SK-N-SH (cell line): ENCODE measurements at regions not wholly inside any gene's neighbourhood (a gene's known extent, or its start where the extent isn't known, plus 50 kb on each side); places are given as distances from the start of the nearest gene placed in this dataset.

Experiments
- CTCF ChIA-PET: fragments of 300-600, 350-600 bp; formaldehyde crosslinking; extraction: SDS; loops from one replicate; lab custom pipeline; 2021; lab: Yijun Ruan, JAX
- POLR2A ChIA-PET: fragments of 350-600 bp; sonication (Branson Sonifier 250); formaldehyde crosslinking; extraction: SDS; loops from one replicate; lab custom pipeline; 2020; ENCODE audit warnings: antibody characterized with exemption, inconsistent platforms; lab: Yijun Ruan, JAX
- DNase-seq: peaks from one replicate; pipeline ENCODE4 v3.0.0; 2012
- H2AFZ ChIP-seq: fragments of 200-600 bp; sonication (generic); 2 replicates; pipeline ENCODE4 v1.8.1; 2016; ENCODE audit warnings: antibody characterized with exemption, mild to moderate bottlenecking, low read depth
- H3F3A ChIP-seq: fragments of 200-600 bp; sonication (generic); replicated peaks from 2 replicates; pipeline ENCODE3; 2016; ENCODE audit warnings: antibody characterized with exemption, mild to moderate bottlenecking; ENCODE audit not compliant: insufficient read depth
- H3K27ac ChIP-seq, 2 experiments: fragments of 200-500 bp in 1 of 2; fragments of 200-600 bp in 1 of 2; sonication (Bioruptor generic) in 1 of 2; sonication (generic), shearing (Covaris generic) in 1 of 2; 2 replicates each; pipeline versions ENCODE4 v1.5.1 to v1.6.1; 2014 to 2016; ENCODE audit warnings: low read depth in 2 of 2, inconsistent platforms in 1 of 2, low read length in 1 of 2, mild to moderate bottlenecking in 1 of 2, mixed read lengths in 1 of 2
- H3K27me3 ChIP-seq: fragments of 200-600 bp; sonication (generic), shearing (Covaris generic); 2 replicates; pipeline ENCODE4 v1.6.1; 2016; ENCODE audit warnings: mixed run types; ENCODE audit not compliant: insufficient read depth
- H3K36me3 ChIP-seq, 2 experiments: fragments of 200-500 bp in 1 of 2; fragments of 200-600 bp in 1 of 2; sonication (Bioruptor generic) in 1 of 2; sonication (generic) in 1 of 2; replicated peaks in 1 of 2; 2 replicates each; pipeline versions ENCODE3 to v1.5.1; 2014 to 2016; ENCODE audit warnings: low read length in 1 of 2, mild to moderate bottlenecking in 1 of 2; ENCODE audit not compliant: insufficient read depth in 2 of 2, control insufficient read depth in 1 of 2
- H3K4me1 ChIP-seq, 2 experiments: fragments of 200-500 bp in 1 of 2; fragments of 200-600 bp in 1 of 2; sonication (Bioruptor generic) in 1 of 2; sonication (generic), shearing (Covaris generic) in 1 of 2; 2 replicates each; pipeline versions ENCODE4 v1.5.1 to v1.6.1; 2014 to 2016; ENCODE audit warnings: low read depth in 1 of 2, low read length in 1 of 2, mixed run types in 1 of 2; ENCODE audit not compliant: insufficient read depth in 2 of 2, control insufficient read depth in 1 of 2
- H3K4me2 ChIP-seq: fragments of 200-600 bp; sonication (generic), shearing (Covaris generic); 2 replicates; pipeline ENCODE4 v1.6.1; 2017; ENCODE audit warnings: mixed run types
- H3K4me3 ChIP-seq, 2 experiments: fragments of 200-500 bp in 1 of 2; fragments of 200-600 bp in 1 of 2; sonication (Bioruptor generic) in 1 of 2; sonication (generic), shearing (Covaris generic) in 1 of 2; 2 replicates each; pipeline versions ENCODE4 v1.5.1 to v1.8.1; 2014 to 2016; ENCODE audit warnings: low read depth in 2 of 2, inconsistent platforms in 1 of 2, low read length in 1 of 2, mild to moderate bottlenecking in 1 of 2, mixed read lengths in 1 of 2, moderate library complexity in 1 of 2
- H3K79me2 ChIP-seq: fragments of 200-600 bp; sonication (generic); 2 replicates; pipeline ENCODE4 v1.8.1; 2017; ENCODE audit warnings: mild to moderate bottlenecking; ENCODE audit not compliant: insufficient read depth
- H3K9ac ChIP-seq: fragments of 200-600 bp; sonication (generic); 2 replicates; pipeline ENCODE4 v1.6.1; 2017; ENCODE audit warnings: mixed run types
- H3K9me2 ChIP-seq: fragments of 200-600 bp; sonication (generic); 2 replicates; pipeline ENCODE4 v1.6.1; 2017; ENCODE audit warnings: mixed run types
- H3K9me3 ChIP-seq: fragments of 200-600 bp; sonication (generic); 2 replicates; pipeline ENCODE4 v1.6.1; 2017; ENCODE audit warnings: mixed run types, mild to moderate bottlenecking, moderate library complexity
- H4K20me1 ChIP-seq: fragments of 200-600 bp; sonication (generic); 2 replicates; pipeline ENCODE4 v1.6.1; 2017; ENCODE audit warnings: mild to moderate bottlenecking, mixed run types; ENCODE audit not compliant: insufficient read depth
- CHD2 ChIP-seq: fragments of 150-350 bp; IDR thresholded peaks from 2 replicates; pipeline ENCODE4 v1.6.1; 2018; ENCODE audit warnings: low read length; ENCODE audit not compliant: partially characterized antibody
- ELF1 ChIP-seq: IDR thresholded peaks from 2 replicates; pipeline ENCODE4 v1.4.0; 2012
- EP300 ChIP-seq, 2 experiments: IDR thresholded peaks; 2 replicates each; pipeline versions ENCODE4 v1.4.0 to v1.6.1; 2012; ENCODE audit warnings: borderline replicate concordance in 1 of 2, low read depth in 1 of 2, low read length in 1 of 2
- EZH2phosphoT487 ChIP-seq: fragments of 200-600 bp; sonication (generic); IDR thresholded peaks from 2 replicates; pipeline ENCODE4 v1.6.1; 2017; ENCODE audit warnings: low read depth, mixed run types, mild to moderate bottlenecking, antibody characterized with exemption, moderate library complexity, borderline replicate concordance
- FOSL2 ChIP-seq: IDR thresholded peaks from 2 replicates; pipeline ENCODE4 v1.4.0; 2012; ENCODE audit warnings: low read depth, mild to moderate bottlenecking, moderate library complexity, borderline replicate concordance
- FOXM1 ChIP-seq: IDR thresholded peaks from 2 replicates; pipeline ENCODE4 v1.4.0; 2012; ENCODE audit warnings: low read depth, mild to moderate bottlenecking
- GABPA ChIP-seq: IDR thresholded peaks from 2 replicates; pipeline ENCODE4 v1.4.0; 2012; ENCODE audit warnings: low read depth, mild to moderate bottlenecking
- IRF3 ChIP-seq: fragments of 150-350 bp; IDR thresholded peaks from 2 replicates; pipeline ENCODE4 v1.6.1; 2016; ENCODE audit warnings: mild to moderate bottlenecking, low read depth, low read length
- MEF2A ChIP-seq: IDR thresholded peaks from 2 replicates; pipeline ENCODE4 v1.4.0; 2012; ENCODE audit warnings: low read depth, borderline replicate concordance
- MXI1 ChIP-seq: IDR thresholded peaks from 2 replicates; pipeline ENCODE4 v1.6.1; 2012; ENCODE audit warnings: mild to moderate bottlenecking, low read depth, low read length, improper control_type of control experiment
- NFIC ChIP-seq: IDR thresholded peaks from 2 replicates; pipeline ENCODE4 v1.4.0; 2012; ENCODE audit warnings: borderline replicate concordance
- NRF1 ChIP-seq: IDR thresholded peaks from 2 replicates; pipeline ENCODE4 v1.6.1; 2012; ENCODE audit warnings: low read depth, mild to moderate bottlenecking, low read length
- PBX3 ChIP-seq: IDR thresholded peaks from 2 replicates; pipeline ENCODE4; 2012
- POLR2AphosphoS5 ChIP-seq: IDR thresholded peaks from 2 replicates; pipeline ENCODE4 v1.6.1; 2012; ENCODE audit warnings: low read depth, low read length
- RAD21 ChIP-seq: IDR thresholded peaks from 2 replicates; pipeline ENCODE4 v1.6.1; 2012; ENCODE audit warnings: mild to moderate bottlenecking, low read length
- RCOR1 ChIP-seq: fragments of 150-350 bp; IDR thresholded peaks from 2 replicates; pipeline ENCODE4 v1.6.1; 2017; ENCODE audit warnings: antibody characterized with exemption, low read length
- RFX5 ChIP-seq: IDR thresholded peaks from 2 replicates; pipeline ENCODE4 v1.6.1; 2012; ENCODE audit warnings: mild to moderate bottlenecking, improper control_type of control experiment, low read length
- RXRA ChIP-seq: IDR thresholded peaks from 2 replicates; pipeline ENCODE4 v1.4.0; 2012; ENCODE audit warnings: low read depth, mild to moderate bottlenecking, borderline replicate concordance
- SIN3A ChIP-seq: IDR thresholded peaks from 2 replicates; pipeline ENCODE4 v1.6.1; 2012; ENCODE audit warnings: low read depth, mild to moderate bottlenecking, low read length, moderate library complexity, borderline replicate concordance
- SMC3 ChIP-seq: IDR thresholded peaks from 2 replicates; pipeline ENCODE4 v1.6.1; 2012; ENCODE audit warnings: low read depth, low read length, improper control_type of control experiment
- TAF1 ChIP-seq: IDR thresholded peaks from 2 replicates; pipeline ENCODE4 v1.6.1; 2012; ENCODE audit warnings: low read depth, mild to moderate bottlenecking, low read length, moderate library complexity, borderline replicate concordance
- TEAD4 ChIP-seq: IDR thresholded peaks from 2 replicates; pipeline ENCODE4 v1.4.0; 2012; ENCODE audit warnings: mild to moderate bottlenecking, borderline replicate concordance; ENCODE audit not compliant: insufficient read depth
- YY1 ChIP-seq: IDR thresholded peaks from 2 replicates; pipeline ENCODE4 v1.4.0; 2012; ENCODE audit warnings: low read depth, mild to moderate bottlenecking
- WGBS: methylation state at CpG from one replicate; pipeline ENCODE4 v1.1.6; 2017; ENCODE audit warnings: low lambda C conversion rate; 5-methylcytosine and 5-hydroxymethylcytosine counted together
- TF ChIP-seq, protein P1 (sequence below): IDR thresholded peaks from 2 replicates; pipeline ENCODE4 v1.6.1; 2012; ENCODE audit warnings: mild to moderate bottlenecking, low read depth, low read length, moderate library complexity
- TF ChIP-seq, protein P2 (sequence below): IDR thresholded peaks from 2 replicates; pipeline ENCODE4 v1.4.0; 2012; ENCODE audit warnings: low read depth, borderline replicate concordance

DNA sequence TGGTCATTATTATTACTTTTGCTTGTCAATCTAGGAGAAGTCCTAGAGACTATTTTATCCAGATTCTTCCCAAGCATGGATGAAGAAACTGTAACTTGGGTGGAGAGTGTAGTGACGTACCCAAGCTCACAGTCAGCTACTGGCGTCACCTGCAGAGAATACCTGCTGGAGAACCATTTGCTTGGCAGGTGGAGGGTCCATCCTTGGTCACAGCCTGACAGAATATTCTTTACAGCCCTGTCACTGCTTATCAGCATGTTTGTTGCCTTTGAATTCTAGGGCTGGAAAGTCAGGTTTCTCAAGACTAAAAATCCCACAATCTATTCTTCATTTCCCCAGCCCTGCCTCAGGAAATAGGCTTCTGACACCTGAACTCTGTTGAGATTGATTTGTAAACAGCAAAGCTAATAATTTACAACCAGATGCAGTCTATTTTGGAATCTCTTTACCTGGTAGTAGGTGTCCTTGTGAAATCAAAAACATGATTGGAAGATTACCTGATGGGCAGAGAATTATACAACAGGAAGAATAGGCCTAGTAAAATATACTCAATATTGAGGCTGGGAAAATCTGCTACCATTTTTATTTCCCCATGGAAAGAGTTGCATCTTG is 100.4 kb upstream of the ZNF644 start:
- POLR2A ChIA-PET: no interaction called here
- H3K4me2 ChIP-seq: no peak overlapping the region
- no peaks in the 10 kb centered on the region for H3K4me1 ChIP-seq
- DNase-seq: no peak
- no peaks in the 10 kb centered on the region for H3K79me2 ChIP-seq
- no peak overlapping the region for H3K9ac ChIP-seq
- no peaks in the 10 kb centered on the region for H3K36me3 ChIP-seq
- no peaks in the 10 kb centered on the region for H3F3A ChIP-seq
- TF ChIP-seq RCOR1 (no peak), GABPA (no peak), POLR2AphosphoS5 (no peak), YY1 (no peak), MXI1 (no peak), EZH2phosphoT487 (no peak), FOXM1 (no peak), NRF1 (no peak), CHD2 (no peak), EP300 (IDR thresholded peaks at IDR 0.05; ENCODE audit: borderline replicate concordance in 1 of 2, low read depth in 1 of 2, low read length in 1 of 2) (no peak), ELF1 (no peak), TAF1 (no peak), RFX5 (no peak), SMC3 (no peak), MEF2A (no peak), RXRA (no peak)
- TF ChIP-seq, protein P1, sequence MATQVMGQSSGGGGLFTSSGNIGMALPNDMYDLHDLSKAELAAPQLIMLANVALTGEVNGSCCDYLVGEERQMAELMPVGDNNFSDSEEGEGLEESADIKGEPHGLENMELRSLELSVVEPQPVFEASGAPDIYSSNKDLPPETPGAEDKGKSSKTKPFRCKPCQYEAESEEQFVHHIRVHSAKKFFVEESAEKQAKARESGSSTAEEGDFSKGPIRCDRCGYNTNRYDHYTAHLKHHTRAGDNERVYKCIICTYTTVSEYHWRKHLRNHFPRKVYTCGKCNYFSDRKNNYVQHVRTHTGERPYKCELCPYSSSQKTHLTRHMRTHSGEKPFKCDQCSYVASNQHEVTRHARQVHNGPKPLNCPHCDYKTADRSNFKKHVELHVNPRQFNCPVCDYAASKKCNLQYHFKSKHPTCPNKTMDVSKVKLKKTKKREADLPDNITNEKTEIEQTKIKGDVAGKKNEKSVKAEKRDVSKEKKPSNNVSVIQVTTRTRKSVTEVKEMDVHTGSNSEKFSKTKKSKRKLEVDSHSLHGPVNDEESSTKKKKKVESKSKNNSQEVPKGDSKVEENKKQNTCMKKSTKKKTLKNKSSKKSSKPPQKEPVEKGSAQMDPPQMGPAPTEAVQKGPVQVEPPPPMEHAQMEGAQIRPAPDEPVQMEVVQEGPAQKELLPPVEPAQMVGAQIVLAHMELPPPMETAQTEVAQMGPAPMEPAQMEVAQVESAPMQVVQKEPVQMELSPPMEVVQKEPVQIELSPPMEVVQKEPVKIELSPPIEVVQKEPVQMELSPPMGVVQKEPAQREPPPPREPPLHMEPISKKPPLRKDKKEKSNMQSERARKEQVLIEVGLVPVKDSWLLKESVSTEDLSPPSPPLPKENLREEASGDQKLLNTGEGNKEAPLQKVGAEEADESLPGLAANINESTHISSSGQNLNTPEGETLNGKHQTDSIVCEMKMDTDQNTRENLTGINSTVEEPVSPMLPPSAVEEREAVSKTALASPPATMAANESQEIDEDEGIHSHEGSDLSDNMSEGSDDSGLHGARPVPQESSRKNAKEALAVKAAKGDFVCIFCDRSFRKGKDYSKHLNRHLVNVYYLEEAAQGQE: no peak
- no peak overlapping the region for H3K27ac ChIP-seq
- no peak overlapping the region for H3K4me3 ChIP-seq
- H3K9me3 ChIP-seq: no peaks in the 10 kb centered on the region
- no peak overlapping the region for H2AFZ ChIP-seq
- no peaks in the 10 kb centered on the region for H3K9me2 ChIP-seq
- H4K20me1 ChIP-seq: no peaks in the 10 kb centered on the region
- 25% methylated on average over 2 of the region's 2 CpGs for WGBS
- no peaks in the 10 kb centered on the region for H3K27me3 ChIP-seq
- CTCF ChIA-PET: no interaction called here

GRCh38 chr1:91121366-91121765 is 99.5 kb upstream of the ZNF644 start:
- no peaks in the 10 kb centered on the region for H3F3A ChIP-seq
- H3K9me3 ChIP-seq: no peaks in the 10 kb centered on the region
- H3K4me2 ChIP-seq: no peak overlapping the region
- H3K79me2 ChIP-seq: no peaks in the 10 kb centered on the region
- no peak overlapping the region for H3K27ac ChIP-seq
- no peaks in the 10 kb centered on the region for H3K4me1 ChIP-seq
- H4K20me1 ChIP-seq: no peaks in the 10 kb centered on the region
- H3K36me3 ChIP-seq: no peaks in the 10 kb centered on the region
- 0% methylated on average over 1 of the region's 2 CpGs for WGBS
- H3K9ac ChIP-seq: no peak overlapping the region
- no peak overlapping the region for H3K4me3 ChIP-seq
- H3K27me3 ChIP-seq: no peaks in the 10 kb centered on the region; the same call in 1 of the 2 replicates
- H2AFZ ChIP-seq: no peak overlapping the region
- no peak for DNase-seq
- no peaks in the 10 kb centered on the region for H3K9me2 ChIP-seq
- CTCF ChIA-PET: no interaction called here
- POLR2A ChIA-PET: no interaction called here
- TF ChIP-seq YY1: no peak
- no peak for TF ChIP-seq NFIC
- no peak for TF ChIP-seq IRF3
- no peak for TF ChIP-seq TEAD4
- no peak for TF ChIP-seq ELF1
- no peak for TF ChIP-seq PBX3
- TF ChIP-seq, protein P2, sequence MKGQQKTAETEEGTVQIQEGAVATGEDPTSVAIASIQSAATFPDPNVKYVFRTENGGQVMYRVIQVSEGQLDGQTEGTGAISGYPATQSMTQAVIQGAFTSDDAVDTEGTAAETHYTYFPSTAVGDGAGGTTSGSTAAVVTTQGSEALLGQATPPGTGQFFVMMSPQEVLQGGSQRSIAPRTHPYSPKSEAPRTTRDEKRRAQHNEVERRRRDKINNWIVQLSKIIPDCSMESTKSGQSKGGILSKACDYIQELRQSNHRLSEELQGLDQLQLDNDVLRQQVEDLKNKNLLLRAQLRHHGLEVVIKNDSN: no peak
- no peak for TF ChIP-seq SIN3A
- no peak for TF ChIP-seq POLR2AphosphoS5
- no peak for TF ChIP-seq RAD21
- TF ChIP-seq FOSL2: no peak
